Daoy (cell line): ENCODE measurements at regions not wholly inside any gene's neighbourhood (a gene's known extent, or its start where the extent isn't known, plus 50 kb on each side); places are given as distances from the start of the nearest gene placed in this dataset.

Source experiments
- DNase-seq: peaks from one replicate; pipeline ENCODE4 v3.0.0-alpha.2; 2015; ENCODE audit warnings: low read depth

DNA sequence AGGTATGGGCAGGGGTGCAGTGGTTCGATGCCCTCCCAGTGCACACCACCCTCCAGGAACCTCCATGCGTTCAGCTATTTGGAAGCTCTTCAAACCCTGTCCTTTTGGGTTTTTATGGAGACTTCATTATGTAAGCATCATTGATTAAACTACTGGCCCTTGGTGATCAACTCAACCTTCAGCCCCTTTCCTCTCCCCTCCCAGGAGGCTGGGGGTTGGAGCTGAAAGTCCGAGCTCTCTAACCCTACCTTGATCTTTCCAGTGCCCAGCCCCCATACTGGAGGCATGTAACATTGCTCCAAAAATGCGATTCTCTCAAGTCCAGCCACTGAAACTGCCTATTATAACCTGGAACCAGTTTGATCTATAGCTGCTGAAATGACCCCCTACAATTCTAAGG lies 188.1 kb downstream of the IPO8 start:
- DNase-seq = no peak

DNA sequence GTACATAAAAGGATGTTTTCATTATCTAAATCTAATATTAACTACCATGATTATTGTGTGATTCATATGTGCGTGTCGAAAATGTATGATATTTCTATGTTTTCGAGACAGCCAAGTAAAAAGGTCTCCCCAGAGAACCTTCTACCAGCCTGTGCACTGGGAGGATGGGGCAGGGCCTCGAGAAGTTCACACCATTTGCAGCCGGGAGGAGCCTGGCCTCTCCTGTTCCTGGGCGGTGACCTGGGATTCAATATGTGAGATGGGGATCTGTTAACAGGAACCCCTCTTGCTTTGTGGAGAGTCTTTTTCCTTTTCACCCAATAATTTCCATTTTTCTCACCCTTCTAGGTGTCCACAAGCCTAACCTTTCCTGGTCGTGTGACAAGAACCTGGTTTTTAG lies 189.3 kb downstream of the IPO8 start:
- DNase-seq = no peak

DNA sequence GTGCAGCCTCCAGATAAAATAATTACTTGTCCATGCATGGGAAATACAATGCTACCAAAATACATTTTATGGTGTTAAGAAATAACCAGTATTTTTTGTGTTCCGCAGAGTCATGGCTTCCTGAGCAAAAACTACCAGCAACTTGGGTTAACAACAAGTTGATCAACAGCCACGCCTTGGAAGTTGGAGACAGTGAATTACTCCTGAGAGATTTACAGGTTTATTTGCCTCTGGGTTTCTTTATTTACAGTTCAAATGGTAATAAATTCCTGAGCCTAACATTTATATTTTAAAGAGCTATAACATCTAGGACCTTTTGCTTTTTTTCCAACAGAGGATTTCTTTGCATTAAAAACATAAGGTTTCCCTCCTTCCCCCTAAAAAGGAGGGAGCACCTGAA lies 194.0 kb downstream of the IPO8 start:
- DNase-seq = no peak

DNA sequence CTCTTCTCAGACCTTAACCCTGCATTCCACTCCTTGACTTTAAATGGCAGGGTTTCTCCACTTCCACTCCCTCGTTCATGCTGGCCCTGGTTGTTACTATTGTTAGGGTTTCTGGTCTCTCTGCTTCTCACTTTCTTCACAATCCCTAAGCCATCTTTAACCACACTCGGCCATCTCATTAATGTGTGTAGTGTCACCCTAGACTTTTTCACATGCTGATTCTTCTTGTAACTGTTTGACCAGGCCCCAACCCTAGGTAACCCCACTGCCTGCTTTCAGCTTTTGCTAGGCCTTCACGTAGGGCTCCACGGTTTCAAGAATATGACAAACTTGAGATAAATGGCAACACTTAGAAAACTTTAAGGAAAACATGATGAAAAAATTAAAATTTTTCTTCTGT lies 195.1 kb downstream of the IPO8 start:
- no peak for DNase-seq

DNA sequence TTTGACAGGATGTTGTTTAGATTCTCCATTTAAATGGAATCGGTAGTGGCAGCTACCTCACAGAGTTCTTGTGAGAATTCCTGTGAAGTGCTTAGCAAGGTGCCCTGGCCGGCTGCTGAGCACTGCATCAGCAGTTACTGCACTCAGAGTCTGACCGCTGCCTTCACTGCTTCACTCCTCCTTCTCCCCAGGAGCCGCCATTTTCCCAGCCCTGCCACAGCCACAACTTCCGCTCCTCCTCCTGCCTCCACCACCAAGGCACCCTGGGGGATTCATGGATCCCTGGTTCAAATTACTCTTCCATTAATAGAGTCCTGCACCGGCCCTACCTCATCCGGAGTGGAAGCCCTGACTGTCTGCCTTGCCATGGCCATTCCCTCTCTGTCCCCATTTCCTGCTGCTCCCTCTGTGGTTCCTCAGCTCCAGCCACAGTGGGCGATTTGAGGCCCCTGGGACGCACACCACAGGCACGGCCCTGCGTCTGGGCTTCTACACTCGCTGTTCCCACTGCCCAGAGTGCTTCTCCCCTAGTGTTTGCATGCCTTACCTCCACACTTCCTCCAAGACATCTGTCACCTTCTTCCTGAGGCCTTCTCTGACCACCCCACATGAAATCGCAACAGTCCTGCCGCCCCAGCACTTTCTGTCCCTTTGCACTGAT lies 210.3 kb downstream of the IPO8 start:
- no peak for DNase-seq

DNA sequence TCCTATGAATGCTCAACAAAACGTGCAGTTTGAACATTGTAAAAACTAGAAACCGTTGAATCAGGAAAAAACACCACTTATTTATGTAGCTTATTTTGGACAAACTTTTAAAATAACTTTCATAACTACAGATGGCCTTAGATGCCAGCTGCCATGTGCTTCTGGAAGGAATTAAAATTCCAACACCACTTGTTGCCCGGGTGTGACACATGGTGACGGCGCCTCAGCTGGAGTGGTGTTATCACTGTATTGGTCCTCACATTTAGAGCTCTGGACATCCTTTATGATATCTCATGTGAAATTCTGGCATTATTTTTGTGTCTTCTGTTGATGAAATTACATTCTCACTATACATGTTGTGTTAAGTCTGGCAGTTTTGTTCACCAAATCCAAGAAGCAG lies 211.0 kb downstream of the IPO8 start:
- DNase-seq = no peak

DNA sequence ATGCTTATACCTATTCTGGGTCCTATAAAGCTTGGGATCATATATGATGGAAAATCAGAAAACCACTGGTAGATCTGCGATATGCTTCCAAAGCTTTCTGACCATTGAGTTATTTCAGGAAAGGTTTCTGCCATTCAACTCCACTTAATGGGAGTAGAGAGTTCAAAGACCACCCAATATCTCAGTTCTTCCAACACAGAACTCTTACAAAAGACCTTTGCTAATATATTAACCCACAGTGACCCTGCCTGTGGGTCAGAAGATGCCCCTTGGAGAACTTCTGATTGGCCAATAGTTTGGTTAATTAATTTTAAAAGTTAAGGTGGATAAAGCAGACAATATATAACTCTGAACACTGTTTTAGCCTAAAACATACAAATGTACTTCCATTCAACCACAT lies 213.0 kb downstream of the IPO8 start:
- DNase-seq = no peak

DNA sequence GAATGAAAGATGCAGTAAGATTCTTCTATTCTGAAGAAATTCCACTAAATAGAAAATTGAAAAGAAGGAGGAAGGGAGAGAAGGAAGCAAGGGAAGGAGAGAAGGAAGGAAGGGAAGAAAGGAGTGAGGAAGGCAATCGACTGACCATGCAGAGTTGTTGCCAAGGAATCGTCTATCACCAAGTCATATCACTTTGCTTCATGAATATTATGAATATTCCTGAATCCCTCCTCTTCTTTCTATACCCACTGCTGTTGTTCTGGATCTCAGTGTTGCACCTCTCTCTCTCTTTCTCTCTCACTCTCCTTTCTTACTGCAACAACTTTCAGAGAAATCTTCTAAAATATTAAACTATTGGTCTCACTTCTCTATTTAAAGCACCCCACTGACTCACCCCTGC lies 222.4 kb downstream of the IPO8 start:
- no peak for DNase-seq

DNA sequence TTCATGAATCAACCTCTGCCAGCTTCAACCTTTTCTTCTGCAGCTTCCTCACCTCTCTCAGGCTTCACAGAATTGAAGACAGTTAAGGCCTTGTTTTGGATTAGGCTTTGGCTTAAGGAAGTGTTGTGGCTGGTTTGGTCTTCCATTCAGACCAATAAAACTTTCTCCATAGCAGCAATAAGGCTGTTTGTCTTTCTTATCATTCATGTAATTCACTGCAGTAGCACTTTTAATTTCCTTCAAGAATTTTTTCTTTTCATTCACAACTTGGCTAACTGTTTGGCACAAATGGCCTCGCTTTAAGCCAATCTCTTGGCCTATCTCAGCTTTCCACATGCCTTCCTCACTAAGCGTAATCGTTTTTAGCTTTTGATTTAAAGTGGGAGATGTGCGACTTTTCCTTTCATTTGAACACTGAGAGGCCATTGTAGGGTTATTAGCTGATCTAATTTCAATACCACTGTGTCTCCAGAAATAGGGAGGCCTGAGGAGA lies 229.5 kb downstream of the IPO8 start:
- DNase-seq = no peak

DNA sequence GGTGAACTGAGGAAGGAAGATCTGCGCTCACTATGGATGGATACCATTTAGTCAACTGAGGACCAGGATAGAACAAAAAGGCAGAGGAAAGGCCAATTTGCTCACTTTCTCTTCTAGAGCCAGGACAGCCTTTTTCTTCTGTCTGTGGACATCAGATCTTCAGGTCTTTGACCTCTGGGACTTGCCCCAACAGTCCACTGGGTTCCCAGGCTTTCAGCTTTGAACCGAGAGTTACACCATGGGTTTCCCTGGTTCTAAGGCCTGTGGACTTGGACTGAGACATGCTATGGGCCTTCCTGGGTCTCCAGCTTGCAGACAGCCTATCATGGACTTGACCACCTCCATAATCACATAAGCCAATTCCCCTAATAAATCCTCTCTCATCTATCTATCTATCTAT lies 232.0 kb downstream of the IPO8 start:
- DNase-seq = no peak

DNA sequence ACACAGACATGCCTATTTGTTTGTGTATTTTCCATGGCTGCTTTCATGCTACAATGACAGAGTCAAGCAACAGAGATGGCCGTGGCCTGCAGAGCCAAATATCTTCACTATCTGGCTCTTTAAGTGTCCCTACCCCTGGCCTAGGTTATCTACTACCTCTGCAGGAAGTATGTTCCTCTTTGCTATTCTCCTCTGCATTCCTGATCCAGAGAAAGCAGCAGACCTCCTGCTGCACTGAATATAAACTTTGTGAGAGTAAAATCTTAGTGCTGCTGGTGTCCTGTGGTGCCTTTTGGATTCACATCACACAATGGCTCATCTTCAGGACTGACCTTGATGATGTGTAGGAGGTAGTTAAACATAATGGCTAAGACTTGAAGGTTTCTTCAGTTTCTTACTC lies 233.4 kb downstream of the IPO8 start:
- no peak for DNase-seq

DNA sequence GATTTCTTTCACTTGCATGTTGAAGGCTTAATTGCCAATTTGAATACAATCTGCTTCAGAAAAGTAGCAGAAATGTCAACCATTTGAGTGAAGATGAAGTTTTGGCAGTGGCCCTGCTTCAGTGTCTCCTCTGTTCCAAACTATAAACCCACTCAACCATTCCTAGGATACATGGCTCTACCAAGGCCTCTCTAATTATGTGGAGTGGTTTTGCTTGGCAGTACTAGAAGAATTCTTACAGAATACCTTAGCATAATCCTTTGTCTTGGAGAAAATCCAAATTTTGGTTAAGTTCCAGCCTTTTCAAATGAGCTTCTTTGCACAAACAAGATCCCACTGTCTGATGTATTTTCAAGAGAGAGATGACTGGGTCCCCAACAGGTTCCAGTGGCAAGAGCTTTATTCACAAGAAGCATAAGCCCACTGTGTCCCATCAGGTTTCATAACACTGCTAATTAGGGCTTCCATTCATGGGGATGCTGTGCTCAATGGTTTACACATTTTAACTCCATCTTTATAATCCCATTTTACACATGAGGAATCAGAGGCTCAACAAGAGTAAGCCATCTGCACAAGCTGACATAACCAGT lies 234.5 kb downstream of the IPO8 start:
- no peak for DNase-seq

DNA sequence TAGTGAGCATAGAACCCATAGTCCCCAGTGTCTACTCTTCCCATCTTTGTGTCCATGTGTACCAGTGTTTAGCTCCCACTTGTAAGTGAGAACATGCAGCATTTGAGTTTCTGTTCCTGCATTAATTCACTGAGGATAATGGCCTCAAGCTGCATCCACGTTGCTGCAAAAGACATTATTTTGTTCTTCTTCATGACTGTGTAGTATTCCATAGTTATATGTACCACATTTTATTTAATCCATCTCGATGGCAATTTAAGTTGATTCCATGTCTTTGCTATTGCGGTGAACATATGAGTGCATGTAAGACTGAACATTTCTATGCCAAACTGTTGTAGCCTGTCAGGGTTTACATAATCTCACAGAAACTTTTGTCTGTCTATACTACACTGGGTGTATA lies 237.2 kb downstream of the IPO8 start:
- no peak for DNase-seq

DNA sequence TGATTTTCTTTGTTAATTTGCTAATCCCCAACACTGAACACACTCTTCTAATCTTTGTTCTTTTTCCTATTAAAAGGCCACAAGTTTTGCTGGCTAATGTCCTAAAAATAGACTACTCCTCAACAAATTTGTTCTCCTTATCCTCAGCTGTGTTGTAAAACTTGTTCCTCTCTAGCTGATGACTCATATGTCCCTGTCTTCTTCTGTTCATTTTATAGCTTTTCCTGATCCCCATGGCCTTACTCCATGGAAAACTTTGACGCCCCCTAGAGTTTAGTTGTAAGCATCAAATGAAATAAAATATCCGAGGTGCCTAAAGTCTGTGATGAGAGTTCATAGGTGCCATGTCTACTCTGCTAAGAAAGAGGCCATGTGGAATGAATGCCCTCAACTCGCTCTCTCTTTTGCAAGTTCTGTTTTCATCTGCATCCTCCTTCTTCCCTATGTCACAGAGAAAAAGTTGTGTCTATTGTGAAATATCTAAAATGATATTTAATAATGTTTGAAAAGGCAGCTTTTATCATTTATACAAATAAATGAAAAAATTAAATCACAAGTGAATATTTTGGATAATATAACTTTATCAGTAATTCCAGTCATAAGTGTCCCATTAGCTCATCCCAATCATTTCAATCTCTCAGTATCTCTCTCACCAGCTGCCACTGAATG lies 237.9 kb downstream of the IPO8 start:
- no peak for DNase-seq

DNA sequence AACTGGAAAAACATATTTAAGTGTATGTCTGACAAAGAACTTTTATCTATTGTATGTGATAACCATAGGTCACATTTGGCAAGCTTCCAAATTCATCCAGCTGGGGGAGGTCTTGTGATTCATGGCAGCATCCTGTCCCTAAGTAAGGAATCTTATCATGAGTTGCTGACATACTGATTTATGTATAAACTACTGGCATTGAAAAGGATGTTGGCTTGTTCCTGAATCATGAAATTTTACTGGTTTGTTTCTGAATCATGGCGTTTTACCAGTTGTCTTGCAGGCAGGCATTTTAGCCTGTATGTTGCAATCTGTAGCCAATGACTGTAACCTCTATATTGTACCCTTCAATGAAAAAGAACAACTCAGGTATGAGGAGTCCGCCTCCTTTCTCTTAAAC lies 244.8 kb downstream of the IPO8 start:
- DNase-seq = peak; percentile 27

DNA sequence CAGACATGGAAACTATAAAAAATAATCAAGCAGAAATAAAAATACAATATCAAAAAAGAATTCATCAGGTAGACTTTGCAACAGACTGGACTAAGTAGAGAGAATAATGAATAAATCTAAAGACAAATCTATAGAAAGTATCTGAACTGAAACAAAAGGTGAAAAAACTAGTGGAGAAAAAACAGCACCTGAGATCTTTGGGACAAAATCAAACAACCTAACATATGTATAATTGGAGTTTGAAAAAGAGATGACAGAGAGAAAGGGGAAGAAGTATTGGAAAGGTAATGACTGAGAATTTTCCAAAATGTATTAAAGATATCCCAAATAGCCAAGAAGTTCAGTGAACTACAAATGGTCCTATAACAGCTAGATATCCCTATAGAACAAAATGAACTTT lies 245.4 kb downstream of the IPO8 start:
- no peak for DNase-seq

DNA sequence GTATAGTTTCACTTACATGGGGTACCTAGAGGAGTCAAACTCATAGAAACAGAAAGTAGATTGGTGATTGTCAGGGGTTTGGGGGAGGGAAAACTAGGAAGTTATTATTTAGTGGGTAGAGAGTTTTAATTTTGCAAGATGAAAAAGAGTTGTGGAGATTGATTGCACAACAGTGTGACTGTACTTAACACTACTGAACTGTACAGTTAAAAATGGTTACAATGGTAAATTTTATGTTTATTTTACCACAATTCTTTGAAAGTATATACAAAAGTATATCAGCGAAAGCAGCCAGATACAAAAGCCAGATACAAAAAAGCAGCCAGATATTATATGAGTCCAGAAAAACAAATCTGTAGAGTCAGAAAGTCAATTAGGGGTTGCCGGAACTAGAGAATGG lies 247.6 kb downstream of the IPO8 start:
- no peak for DNase-seq

DNA sequence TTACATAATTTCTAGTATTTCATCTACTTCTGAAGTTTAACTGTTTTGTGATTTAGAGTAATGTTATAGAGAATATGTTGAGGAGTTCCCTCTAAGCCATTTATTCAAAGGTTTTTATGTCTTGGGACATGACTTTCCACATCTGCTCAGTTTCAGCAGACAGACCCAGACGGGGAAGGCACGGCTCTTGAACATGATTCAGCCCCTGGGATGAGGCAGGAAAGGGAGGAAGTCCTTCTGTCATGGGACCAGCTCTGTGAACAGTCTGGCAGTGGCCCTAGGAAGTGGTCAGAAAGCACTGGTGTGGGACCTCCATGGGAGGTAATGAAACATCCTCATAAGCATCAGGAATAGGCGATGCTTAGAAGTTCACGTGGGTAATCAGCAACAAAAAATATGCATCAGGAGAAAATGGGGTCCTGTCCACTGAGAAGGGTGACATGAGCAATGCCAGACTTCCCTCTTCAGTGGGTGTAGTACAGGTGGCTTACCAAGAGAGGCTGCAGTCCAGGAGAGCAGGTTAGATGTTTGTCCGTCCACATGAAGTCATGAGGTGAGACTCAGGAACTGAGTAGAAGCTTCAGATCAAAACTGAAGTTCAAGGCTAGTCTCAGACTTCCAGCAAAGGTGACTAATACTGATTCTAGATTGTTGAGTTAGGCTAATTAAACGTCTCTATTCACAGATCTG lies 248.5 kb downstream of the IPO8 start:
- DNase-seq = no peak

DNA sequence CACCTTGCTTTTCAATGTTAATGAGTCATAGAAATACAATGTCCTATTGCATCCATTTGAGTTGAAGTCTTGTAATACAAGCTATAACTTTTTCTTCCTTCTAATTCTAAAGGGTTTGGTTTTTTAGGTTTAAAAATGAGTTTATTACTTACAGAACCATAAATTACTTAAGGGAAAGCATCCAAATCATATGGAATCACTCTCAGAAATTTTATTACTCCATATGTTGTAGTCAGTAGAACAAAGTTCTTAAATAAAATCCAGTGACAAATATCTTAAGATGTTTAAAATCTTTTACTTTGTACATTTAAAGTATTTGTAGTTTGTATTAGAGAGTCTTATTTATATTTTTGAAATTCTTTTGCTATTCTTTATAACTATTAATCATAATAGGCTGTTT lies 253.2 kb downstream of the IPO8 start:
- DNase-seq = no peak

DNA sequence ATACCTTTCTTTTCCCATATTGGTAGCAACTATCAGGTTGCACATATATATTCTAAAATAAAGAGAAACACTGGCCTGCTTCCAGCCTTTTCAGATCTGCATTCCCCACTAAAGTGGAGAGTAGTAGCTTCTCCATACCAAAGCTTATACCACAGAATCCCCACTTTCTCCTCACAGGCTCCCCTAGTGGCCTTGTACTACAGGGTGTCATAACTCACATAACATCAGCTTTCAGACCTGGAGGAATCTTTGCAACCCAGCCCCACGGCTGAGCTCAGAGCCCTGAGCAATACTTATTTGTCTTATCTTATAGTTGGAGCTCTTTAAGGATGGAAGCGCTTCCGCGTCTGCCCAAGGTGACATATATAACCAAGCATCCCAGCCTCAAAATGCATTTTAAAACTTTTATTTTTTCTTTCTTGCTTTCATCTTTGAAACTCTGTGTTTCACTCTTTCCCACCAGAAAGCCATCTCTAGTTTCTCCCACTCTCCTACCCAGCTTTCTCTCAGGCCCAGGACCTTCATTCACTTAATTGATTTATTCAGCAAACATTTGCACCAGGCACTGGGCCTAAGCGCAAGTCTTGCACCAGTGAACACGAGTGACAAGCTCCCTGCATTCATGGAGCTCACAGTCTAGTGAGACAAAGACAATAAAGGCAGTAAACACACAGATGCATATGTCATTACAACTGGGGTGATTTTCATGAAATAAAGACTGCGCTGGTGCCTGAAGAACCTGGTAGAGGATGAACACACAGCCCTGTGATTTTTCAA lies 254.7 kb downstream of the IPO8 start:
- DNase-seq = no peak

DNA sequence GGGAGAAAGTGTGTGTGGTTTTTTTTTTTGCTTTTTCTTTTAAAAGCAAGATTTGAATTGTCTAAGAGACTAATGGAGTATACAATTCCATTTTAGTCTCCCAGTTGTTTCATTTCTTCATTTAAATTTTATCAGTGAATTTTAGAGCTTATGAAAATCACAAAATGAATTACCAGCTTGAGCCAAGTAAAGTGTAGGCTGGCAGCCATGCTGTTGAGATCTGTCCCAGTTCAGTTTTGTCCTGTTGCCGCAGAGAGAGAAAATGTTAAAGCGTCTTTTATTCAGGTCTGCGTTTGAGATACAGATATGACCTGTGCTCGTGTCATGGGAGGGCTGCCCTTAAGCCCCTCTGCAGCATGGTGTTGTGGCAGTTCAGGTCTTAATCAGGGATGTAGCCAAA lies 256.5 kb downstream of the IPO8 start:
- DNase-seq = no peak

DNA sequence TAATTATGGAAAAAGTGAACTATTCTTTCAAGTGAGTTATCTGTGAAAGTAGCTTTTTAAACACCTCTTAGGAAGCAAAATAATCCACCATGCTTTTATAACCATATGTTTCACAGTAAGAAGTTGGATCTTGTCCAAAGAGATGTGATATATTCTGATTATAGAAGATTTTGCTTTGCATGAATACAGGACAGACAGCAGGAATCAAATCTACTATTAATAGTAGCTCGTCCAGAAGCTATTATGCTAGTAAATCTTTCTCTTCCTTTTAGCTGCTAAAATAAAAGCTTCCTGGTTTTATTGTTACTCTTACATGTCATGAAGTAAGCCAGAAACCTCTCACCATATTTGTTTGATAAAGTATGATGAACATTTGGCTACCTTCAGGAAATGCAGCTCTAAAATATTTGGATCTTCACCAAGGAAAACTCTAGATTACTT lies 257.0 kb downstream of the IPO8 start:
- no peak for DNase-seq
